ENCODE measurements at regions not wholly inside any gene's neighbourhood (a gene's known extent, or its start where the extent isn't known, plus 50 kb on each side); places are given as distances from the start of the nearest gene placed in this dataset.

DNA sequence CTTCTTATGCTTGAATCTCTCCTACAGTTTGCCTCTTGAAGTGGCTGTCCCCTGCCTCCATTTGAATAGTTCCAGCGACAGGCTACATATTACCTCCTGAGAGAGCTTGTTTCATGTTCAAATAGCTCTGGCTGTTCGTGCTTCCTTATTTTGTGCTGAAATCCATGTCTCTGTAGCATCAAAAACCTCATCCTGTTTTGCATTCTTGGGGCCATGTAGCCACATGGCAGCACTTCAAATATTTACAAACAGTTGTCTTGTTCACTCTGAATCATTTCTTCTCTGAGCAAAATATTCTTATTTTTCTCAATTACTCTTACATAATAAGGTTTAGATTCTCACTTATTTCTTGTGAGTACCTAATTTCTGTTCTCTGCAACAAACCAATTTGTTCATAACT is 1243.1 kb upstream of the NXPH2 start:
- no peak overlapping the region for H2AFZ ChIP-seq (ENCODE audit: insufficient read depth, low read depth, low read length, poor library complexity, severe bottlenecking)
- H3K4me2 ChIP-seq (replicated peaks; ENCODE audit: low read depth, low read length, poor library complexity, severe bottlenecking): no peak overlapping the region
- Mint-ChIP-seq H3K27ac (no peak overlapping the region), H3K4me1 (no peaks in the 10 kb centered on the region), H3K9me3 (ENCODE audit: insufficient read depth) (no peaks in the 10 kb centered on the region), H3K27me3 (no peaks in the 10 kb centered on the region), H3K4me3 (no peak overlapping the region)
- no peaks in the 10 kb centered on the region for H3K27me3 ChIP-seq (replicated peaks in 1 of 4; ENCODE audit: control extremely low read depth in 1 of 4, control insufficient read depth in 3 of 4, insufficient read depth in 4 of 4, low read length in 3 of 4)
- intact Hi-C loops (cut with micrococcal nuclease): no loop called here
- POLR2A ChIA-PET: no interaction called here
- no peaks in the 10 kb centered on the region for H3K4me1 ChIP-seq (ENCODE audit: control insufficient read depth in 2 of 2, insufficient read depth in 2 of 2, low read length in 2 of 2)
- CTCF ChIA-PET: no interaction called here
- WGBS (ENCODE audit: insufficient coverage): no CpG with 5 or more reads among the region's 2 CpGs
- no peak overlapping the region for H3K27ac ChIP-seq (ENCODE audit: low read length in 2 of 2)
- H3K79me2 ChIP-seq (ENCODE audit: control insufficient read depth, insufficient read depth, low read length): no peaks in the 10 kb centered on the region
- H3K9me3 ChIP-seq (ENCODE audit: control extremely low read depth in 1 of 3, control insufficient read depth in 2 of 3, insufficient read depth in 1 of 3, low read length in 2 of 3): no peaks in the 10 kb centered on the region
- no peak for DNase-seq
- TF ChIP-seq EZH2 (IDR thresholded peaks at IDR 0.05; ENCODE audit: borderline replicate concordance, insufficient read depth, low read depth, low read length, poor library complexity, severe bottlenecking): no peak
- TF ChIP-seq, protein P1, sequence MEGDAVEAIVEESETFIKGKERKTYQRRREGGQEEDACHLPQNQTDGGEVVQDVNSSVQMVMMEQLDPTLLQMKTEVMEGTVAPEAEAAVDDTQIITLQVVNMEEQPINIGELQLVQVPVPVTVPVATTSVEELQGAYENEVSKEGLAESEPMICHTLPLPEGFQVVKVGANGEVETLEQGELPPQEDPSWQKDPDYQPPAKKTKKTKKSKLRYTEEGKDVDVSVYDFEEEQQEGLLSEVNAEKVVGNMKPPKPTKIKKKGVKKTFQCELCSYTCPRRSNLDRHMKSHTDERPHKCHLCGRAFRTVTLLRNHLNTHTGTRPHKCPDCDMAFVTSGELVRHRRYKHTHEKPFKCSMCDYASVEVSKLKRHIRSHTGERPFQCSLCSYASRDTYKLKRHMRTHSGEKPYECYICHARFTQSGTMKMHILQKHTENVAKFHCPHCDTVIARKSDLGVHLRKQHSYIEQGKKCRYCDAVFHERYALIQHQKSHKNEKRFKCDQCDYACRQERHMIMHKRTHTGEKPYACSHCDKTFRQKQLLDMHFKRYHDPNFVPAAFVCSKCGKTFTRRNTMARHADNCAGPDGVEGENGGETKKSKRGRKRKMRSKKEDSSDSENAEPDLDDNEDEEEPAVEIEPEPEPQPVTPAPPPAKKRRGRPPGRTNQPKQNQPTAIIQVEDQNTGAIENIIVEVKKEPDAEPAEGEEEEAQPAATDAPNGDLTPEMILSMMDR (IDR thresholded peaks at IDR 0.05): no peak
- H3K36me3 ChIP-seq (replicated peaks in 1 of 2; ENCODE audit: control extremely low read depth in 1 of 2, control insufficient read depth in 1 of 2, extremely low read depth in 1 of 2, insufficient read depth in 2 of 2, low read length in 1 of 2): no peaks in the 10 kb centered on the region
- no peak overlapping the region for H3K4me3 ChIP-seq (ENCODE audit: control extremely low read depth in 1 of 5, extremely low read depth in 1 of 5, insufficient read depth in 1 of 5, low read depth in 2 of 5, low read length in 4 of 5)
- no peak for ATAC-seq (ENCODE audit: low read depth)
- no peaks in the 10 kb centered on the region for H4K20me1 ChIP-seq (ENCODE audit: control insufficient read depth, insufficient read depth, low read length, poor library complexity, severe bottlenecking)
- H3K9ac ChIP-seq (ENCODE audit: low read length): no peak overlapping the region

DNA sequence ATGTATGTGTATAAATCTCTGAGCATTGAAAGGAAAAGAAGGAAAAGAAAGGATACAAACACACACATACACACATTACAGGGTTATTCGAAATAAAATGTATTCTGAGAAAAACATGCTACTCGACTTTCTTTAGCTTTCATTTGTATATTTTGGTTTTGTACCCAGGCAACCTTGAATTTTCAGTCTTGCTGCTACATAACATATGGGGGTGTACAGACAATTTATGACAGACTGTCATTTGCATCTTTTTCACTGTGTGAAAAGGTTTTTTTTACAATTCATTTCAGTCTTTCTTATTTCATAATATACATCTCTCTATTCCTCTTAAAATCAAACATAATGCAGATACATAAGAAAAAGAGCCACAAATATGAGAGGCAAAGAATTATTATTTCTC is 1238.4 kb upstream of the NXPH2 start:
- Histone ChIP-seq H2AFZ (ENCODE audit: insufficient read depth, low read depth, low read length, poor library complexity, severe bottlenecking) (no peak overlapping the region), H3K4me1 (ENCODE audit: control insufficient read depth in 2 of 2, insufficient read depth in 2 of 2, low read length in 2 of 2) (no peaks in the 10 kb centered on the region), H3K4me2 (replicated peaks; ENCODE audit: low read depth, low read length, poor library complexity, severe bottlenecking) (no peak overlapping the region), H3K4me3 (ENCODE audit: control extremely low read depth in 1 of 5, extremely low read depth in 1 of 5, insufficient read depth in 1 of 5, low read depth in 2 of 5, low read length in 4 of 5) (no peak overlapping the region), H3K9me3 (ENCODE audit: control extremely low read depth in 1 of 3, control insufficient read depth in 2 of 3, insufficient read depth in 1 of 3, low read length in 2 of 3) (no peaks in the 10 kb centered on the region), H3K27me3 (replicated peaks in 1 of 4; ENCODE audit: control extremely low read depth in 1 of 4, control insufficient read depth in 3 of 4, insufficient read depth in 4 of 4, low read length in 3 of 4) (no peaks in the 10 kb centered on the region), H3K36me3 (replicated peaks in 1 of 2; ENCODE audit: control extremely low read depth in 1 of 2, control insufficient read depth in 1 of 2, extremely low read depth in 1 of 2, insufficient read depth in 2 of 2, low read length in 1 of 2) (no peaks in the 10 kb centered on the region), H4K20me1 (ENCODE audit: control insufficient read depth, insufficient read depth, low read length, poor library complexity, severe bottlenecking) (no peaks in the 10 kb centered on the region), H3K9ac (ENCODE audit: low read length) (no peak overlapping the region), H3K27ac (ENCODE audit: low read length in 2 of 2) (no peak overlapping the region), H3K79me2 (ENCODE audit: control insufficient read depth, insufficient read depth, low read length) (no peaks in the 10 kb centered on the region)
- CTCF ChIA-PET: no interaction called here
- POLR2A ChIA-PET: no interaction called here
- DNase-seq: no peak
- TF ChIP-seq, protein P1 (IDR thresholded peaks at IDR 0.05): no peak
- TF ChIP-seq EZH2 (IDR thresholded peaks at IDR 0.05; ENCODE audit: borderline replicate concordance, insufficient read depth, low read depth, low read length, poor library complexity, severe bottlenecking): no peak
- no peak for ATAC-seq (ENCODE audit: low read depth)
- Mint-ChIP-seq H3K4me3 (no peak overlapping the region), H3K9me3 (ENCODE audit: insufficient read depth) (no peaks in the 10 kb centered on the region), H3K27me3 (no peaks in the 10 kb centered on the region), H3K4me1 (no peaks in the 10 kb centered on the region), H3K27ac (no peak overlapping the region)
- intact Hi-C loops (cut with micrococcal nuclease): no loop called here
- no CpG with 5 or more reads among the region's 2 CpGs for WGBS (ENCODE audit: insufficient coverage)

Measured in B cell (primary cell).